Panc1 (cell line): ENCODE measurements at regions not wholly inside any gene's neighbourhood (a gene's known extent, or its start where the extent isn't known, plus 50 kb on each side); places are given as distances from the start of the nearest gene placed in this dataset.

Experiments
- ATAC-seq: fragments of 200-7000 bp; cut with Tn5 transposase; 2 replicates; pipeline ENCODE4 v1.9.1; 2020; ENCODE audit warnings: mild to moderate bottlenecking, moderate library complexity
- BruUV-seq: library from RNA; stranded (reverse); fragments of 400-500 nt; replicated peaks from 2 replicates; lab custom pipeline; 2021; lab: Mats Ljungman, UMichigan
- CTCF ChIA-PET: fragments of 300-600 bp; sonication (Branson Sonifier 250); formaldehyde crosslinking; loops from one replicate; lab custom pipeline; 2022; ENCODE audit warnings: antibody characterized with exemption; lab: Charles Lee
- POLR2A ChIA-PET: fragments of 300-600 bp; sonication (Branson Sonifier 250); formaldehyde crosslinking; loops from one replicate; lab custom pipeline; 2022; ENCODE audit warnings: antibody characterized with exemption; lab: Charles Lee
- DNase-seq: peaks from one replicate; pipeline ENCODE4 v3.0.0-alpha.2; 2010; ENCODE audit warnings: low read depth, low spot score
- H3K27ac ChIP-seq: 2 replicates; pipeline ENCODE4 v1.5.1; 2011; ENCODE audit warnings: mild to moderate bottlenecking, low read length, inconsistent platforms
- H3K27me3 ChIP-seq: fragments of 200-500 bp; sonication (Bioruptor generic); 2 replicates; pipeline ENCODE4 v1.6.0; 2014; ENCODE audit warnings: low read length, inconsistent platforms; ENCODE audit not compliant: control insufficient read depth, insufficient read depth
- H3K36me3 ChIP-seq: fragments of 200-500 bp; sonication (Bioruptor generic); 2 replicates; pipeline ENCODE4 v1.5.1; 2014; ENCODE audit warnings: inconsistent platforms, mild to moderate bottlenecking, low read length, moderate library complexity; ENCODE audit not compliant: control insufficient read depth, insufficient read depth
- H3K4me1 ChIP-seq: 2 replicates; pipeline ENCODE4 v1.5.1; 2011; ENCODE audit warnings: inconsistent platforms, mild to moderate bottlenecking, low read length, moderate library complexity; ENCODE audit not compliant: control insufficient read depth, insufficient read depth
- H3K4me3 ChIP-seq, 2 experiments: 2 replicates each; pipeline ENCODE4 v1.5.1; 2011 to 2012; ENCODE audit warnings: low read depth in 2 of 2, low read length in 2 of 2, mild to moderate bottlenecking in 2 of 2, inconsistent platforms in 1 of 2, moderate library complexity in 1 of 2
- H3K9me3 ChIP-seq: fragments of 200-500 bp; sonication (Bioruptor generic); 2 replicates; pipeline ENCODE4 v1.5.1; 2014; ENCODE audit warnings: low read depth, mild to moderate bottlenecking, inconsistent platforms, low read length, moderate library complexity; ENCODE audit not compliant: control insufficient read depth, insufficient read depth
- POLR2AphosphoS5 ChIP-seq: IDR thresholded peaks from 2 replicates; pipeline ENCODE4 v1.6.1; 2012; ENCODE audit warnings: mild to moderate bottlenecking, low read depth, low read length, moderate library complexity
- SIN3A ChIP-seq: IDR thresholded peaks from 2 replicates; pipeline ENCODE4 v1.6.1; 2012; ENCODE audit warnings: low read depth, mild to moderate bottlenecking, low read length, moderate library complexity, borderline replicate concordance; ENCODE audit not compliant: insufficient read depth
- TCF7L2 ChIP-seq: IDR thresholded peaks from 2 replicates; pipeline ENCODE4 v1.6.1; 2011; ENCODE audit warnings: mild to moderate bottlenecking, low read depth, low read length, inconsistent platforms
- in situ Hi-C: cut with HindIII; loops from 2 replicates; pipeline ENCODE4 v1.10.0; 2016; ENCODE audit warnings: low sequenced_read_pairs, low pct_unique_long_range_greater_than_20kb
- intact Hi-C: fragments of 100-400 bp; cut with micrococcal nuclease; formaldehyde crosslinking; loops from one replicate; pipeline ENCODE4 v1.10.0; 2022; ENCODE audit not compliant: unreplicated experiment
- TF ChIP-seq, protein P1 (sequence below): fragments of 450-650 bp; IDR thresholded peaks from 2 replicates; pipeline ENCODE4 v1.5.1; 2017; ENCODE audit warnings: mild to moderate bottlenecking
- TF ChIP-seq, protein P2 (sequence below), 2 experiments: IDR thresholded peaks; 2 replicates each; pipeline ENCODE4 v1.6.1; 2011 to 2012; ENCODE audit warnings: low read depth in 2 of 2, control low read depth in 1 of 2, low read length in 1 of 2, mild to moderate bottlenecking in 1 of 2, moderate library complexity in 1 of 2; ENCODE audit not compliant: insufficient read depth in 1 of 2

DNA sequence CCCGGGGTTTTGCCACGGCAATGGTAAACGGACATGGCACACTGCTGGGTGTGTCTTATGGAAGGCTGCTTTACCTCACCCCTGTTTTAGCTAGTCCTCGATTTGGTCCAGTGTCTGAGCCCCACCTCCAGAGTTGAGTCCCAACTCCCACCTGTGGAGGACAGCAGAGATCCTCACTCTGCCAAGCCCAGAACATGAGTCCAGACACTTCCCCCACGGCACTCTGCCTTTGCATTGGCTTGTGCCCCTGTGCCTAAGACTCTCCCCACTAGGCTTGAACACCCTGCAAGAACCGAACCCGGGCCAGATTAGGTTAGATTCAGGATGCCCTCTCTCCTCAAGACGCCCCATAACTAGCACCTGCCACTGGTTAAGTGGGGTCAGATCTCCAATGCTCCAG lies 59.8 kb upstream of the C14orf180 start:
- BruUV-seq = no TSS peak
- no peak for DNase-seq
- Histone ChIP-seq H3K27me3 (no peaks in the 10 kb centered on the region), H3K9me3 (no peaks in the 10 kb centered on the region), H3K36me3 (no peaks in the 10 kb centered on the region), H3K4me1 (no peaks in the 10 kb centered on the region), H3K27ac (no peak overlapping the region), H3K4me3 (no peak overlapping the region)
- no peak for ATAC-seq
- POLR2A ChIA-PET = no interaction called here
- CTCF ChIA-PET = no interaction called here
- intact Hi-C loops (no loop called here), in situ Hi-C loops (no loop called here)
- TF ChIP-seq, protein P1, sequence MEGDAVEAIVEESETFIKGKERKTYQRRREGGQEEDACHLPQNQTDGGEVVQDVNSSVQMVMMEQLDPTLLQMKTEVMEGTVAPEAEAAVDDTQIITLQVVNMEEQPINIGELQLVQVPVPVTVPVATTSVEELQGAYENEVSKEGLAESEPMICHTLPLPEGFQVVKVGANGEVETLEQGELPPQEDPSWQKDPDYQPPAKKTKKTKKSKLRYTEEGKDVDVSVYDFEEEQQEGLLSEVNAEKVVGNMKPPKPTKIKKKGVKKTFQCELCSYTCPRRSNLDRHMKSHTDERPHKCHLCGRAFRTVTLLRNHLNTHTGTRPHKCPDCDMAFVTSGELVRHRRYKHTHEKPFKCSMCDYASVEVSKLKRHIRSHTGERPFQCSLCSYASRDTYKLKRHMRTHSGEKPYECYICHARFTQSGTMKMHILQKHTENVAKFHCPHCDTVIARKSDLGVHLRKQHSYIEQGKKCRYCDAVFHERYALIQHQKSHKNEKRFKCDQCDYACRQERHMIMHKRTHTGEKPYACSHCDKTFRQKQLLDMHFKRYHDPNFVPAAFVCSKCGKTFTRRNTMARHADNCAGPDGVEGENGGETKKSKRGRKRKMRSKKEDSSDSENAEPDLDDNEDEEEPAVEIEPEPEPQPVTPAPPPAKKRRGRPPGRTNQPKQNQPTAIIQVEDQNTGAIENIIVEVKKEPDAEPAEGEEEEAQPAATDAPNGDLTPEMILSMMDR = no peak
- TF ChIP-seq TCF7L2 (no peak), POLR2AphosphoS5 (no peak), SIN3A (no peak)
- TF ChIP-seq, protein P2, sequence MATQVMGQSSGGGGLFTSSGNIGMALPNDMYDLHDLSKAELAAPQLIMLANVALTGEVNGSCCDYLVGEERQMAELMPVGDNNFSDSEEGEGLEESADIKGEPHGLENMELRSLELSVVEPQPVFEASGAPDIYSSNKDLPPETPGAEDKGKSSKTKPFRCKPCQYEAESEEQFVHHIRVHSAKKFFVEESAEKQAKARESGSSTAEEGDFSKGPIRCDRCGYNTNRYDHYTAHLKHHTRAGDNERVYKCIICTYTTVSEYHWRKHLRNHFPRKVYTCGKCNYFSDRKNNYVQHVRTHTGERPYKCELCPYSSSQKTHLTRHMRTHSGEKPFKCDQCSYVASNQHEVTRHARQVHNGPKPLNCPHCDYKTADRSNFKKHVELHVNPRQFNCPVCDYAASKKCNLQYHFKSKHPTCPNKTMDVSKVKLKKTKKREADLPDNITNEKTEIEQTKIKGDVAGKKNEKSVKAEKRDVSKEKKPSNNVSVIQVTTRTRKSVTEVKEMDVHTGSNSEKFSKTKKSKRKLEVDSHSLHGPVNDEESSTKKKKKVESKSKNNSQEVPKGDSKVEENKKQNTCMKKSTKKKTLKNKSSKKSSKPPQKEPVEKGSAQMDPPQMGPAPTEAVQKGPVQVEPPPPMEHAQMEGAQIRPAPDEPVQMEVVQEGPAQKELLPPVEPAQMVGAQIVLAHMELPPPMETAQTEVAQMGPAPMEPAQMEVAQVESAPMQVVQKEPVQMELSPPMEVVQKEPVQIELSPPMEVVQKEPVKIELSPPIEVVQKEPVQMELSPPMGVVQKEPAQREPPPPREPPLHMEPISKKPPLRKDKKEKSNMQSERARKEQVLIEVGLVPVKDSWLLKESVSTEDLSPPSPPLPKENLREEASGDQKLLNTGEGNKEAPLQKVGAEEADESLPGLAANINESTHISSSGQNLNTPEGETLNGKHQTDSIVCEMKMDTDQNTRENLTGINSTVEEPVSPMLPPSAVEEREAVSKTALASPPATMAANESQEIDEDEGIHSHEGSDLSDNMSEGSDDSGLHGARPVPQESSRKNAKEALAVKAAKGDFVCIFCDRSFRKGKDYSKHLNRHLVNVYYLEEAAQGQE (IDR thresholded peaks at IDR 0.05; ENCODE audit: insufficient read depth in 1 of 2, low read depth in 2 of 2, low read length in 1 of 2) = no peak

DNA sequence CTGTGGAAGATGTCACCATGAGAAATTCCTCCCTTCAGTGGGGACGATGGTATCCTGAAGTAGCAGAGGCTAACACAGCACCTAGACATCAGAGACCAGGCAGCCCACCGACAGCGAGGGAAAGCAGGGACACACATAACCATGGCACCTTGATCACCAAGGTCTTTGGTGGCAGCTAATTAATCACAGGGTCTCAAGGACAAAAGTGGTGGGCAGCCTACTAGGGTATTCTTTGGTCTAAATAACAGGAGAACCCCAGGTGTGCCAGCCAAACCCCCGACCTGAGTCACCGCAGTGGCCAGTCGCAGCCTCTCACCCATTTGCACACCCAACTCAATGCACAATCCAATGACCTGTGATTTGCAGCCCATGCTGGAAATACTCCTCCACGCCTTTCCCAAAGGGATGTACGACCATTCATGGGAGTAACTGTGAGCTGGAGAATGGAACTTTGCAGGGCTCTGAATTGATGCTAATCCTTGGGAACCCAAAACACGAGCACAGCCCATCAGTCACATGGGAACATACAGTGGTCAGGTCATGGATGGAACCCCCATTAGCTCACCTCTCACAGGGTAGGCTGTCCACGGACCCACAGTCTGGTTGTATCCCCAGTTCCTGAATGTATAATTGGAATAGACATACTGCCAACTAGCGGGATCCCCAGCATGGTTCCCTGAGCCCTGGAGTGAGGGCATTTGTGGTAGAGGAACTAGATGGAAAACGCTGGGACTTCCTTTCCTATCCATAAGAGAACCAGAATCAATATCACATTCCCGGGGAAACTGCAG lies 58.7 kb upstream of the C14orf180 start:
- intact Hi-C loops (no loop called here), in situ Hi-C loops (no loop called here)
- no peak overlapping the region for H3K4me3 ChIP-seq
- ChIA-PET POLR2A (no interaction called here), CTCF (no interaction called here)
- ATAC-seq (no peak), DNase-seq (no peak)
- H3K9me3 ChIP-seq = no peaks in the 10 kb centered on the region
- TF ChIP-seq, protein P1 = no peak
- TF ChIP-seq, protein P2 (IDR thresholded peaks at IDR 0.05; ENCODE audit: insufficient read depth in 1 of 2, low read depth in 2 of 2, low read length in 1 of 2) = no peak
- TF ChIP-seq TCF7L2 = no peak
- no peak for TF ChIP-seq POLR2AphosphoS5
- no peak for TF ChIP-seq SIN3A
- H3K27me3 ChIP-seq = no peaks in the 10 kb centered on the region
- no peaks in the 10 kb centered on the region for H3K36me3 ChIP-seq
- BruUV-seq = no TSS peak
- no peak overlapping the region for H3K27ac ChIP-seq
- no peaks in the 10 kb centered on the region for H3K4me1 ChIP-seq
